ACHN (cell line): ENCODE measurements at regions not wholly inside any gene's neighbourhood (a gene's known extent, or its start where the extent isn't known, plus 50 kb on each side); places are given as distances from the start of the nearest gene placed in this dataset.

Experiments
- DNase-seq: peaks from one replicate; pipeline ENCODE4 v3.0.0-alpha.2; 2015
- in situ Hi-C: cut with HindIII; loops from 2 replicates; pipeline ENCODE4 v1.10.0; 2017; ENCODE audit warnings: low sequenced_read_pairs, low pct_ligation_motif_present, low pct_unique_long_range_greater_than_20kb

GRCh38 chr10:3366043-3366442 lies 193.5 kb upstream of the PITRM1 start:
- in situ Hi-C loops: no loop called here
- DNase-seq: no peak

GRCh38 chr10:3365630-3366029 lies 193.0 kb upstream of the PITRM1 start:
- DNase-seq: no peak
- in situ Hi-C loops: no loop called here

DNA sequence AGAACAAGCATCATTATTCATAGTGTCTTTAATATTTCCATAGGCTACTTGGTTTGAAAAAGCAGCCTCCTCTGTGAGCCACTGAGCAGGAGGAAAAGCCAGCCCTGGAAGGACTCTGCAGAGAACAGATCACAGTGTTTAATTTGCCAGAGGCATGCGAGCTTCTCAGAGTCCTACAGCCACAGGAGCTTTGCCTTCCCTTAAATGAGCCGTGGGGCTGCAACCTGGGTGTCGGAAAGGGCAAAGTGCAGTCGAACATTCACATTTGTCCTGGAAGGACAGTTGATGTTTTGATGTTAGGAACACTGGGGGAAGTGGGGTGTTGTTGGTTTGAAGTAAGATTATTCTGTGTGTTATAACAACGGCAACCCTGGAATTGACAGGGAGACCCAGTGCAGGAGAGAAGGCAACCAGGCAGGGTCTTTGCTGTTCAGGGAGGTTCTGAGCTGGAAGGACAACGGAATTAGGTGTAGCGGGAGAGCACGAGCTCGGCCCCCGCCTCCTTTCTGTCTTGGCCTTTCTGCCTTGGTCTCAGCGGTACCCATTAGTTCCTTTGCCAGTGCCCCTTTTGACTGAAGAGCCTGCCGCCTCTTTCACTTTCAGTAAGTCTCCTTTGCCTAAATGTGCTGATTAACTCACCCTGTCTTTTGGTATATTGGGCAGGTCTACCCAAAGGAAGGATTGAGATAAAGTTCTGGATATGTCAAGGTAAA lies 192.3 kb upstream of the PITRM1 start:
- in situ Hi-C loops: no loop called here
- no peak for DNase-seq

DNA sequence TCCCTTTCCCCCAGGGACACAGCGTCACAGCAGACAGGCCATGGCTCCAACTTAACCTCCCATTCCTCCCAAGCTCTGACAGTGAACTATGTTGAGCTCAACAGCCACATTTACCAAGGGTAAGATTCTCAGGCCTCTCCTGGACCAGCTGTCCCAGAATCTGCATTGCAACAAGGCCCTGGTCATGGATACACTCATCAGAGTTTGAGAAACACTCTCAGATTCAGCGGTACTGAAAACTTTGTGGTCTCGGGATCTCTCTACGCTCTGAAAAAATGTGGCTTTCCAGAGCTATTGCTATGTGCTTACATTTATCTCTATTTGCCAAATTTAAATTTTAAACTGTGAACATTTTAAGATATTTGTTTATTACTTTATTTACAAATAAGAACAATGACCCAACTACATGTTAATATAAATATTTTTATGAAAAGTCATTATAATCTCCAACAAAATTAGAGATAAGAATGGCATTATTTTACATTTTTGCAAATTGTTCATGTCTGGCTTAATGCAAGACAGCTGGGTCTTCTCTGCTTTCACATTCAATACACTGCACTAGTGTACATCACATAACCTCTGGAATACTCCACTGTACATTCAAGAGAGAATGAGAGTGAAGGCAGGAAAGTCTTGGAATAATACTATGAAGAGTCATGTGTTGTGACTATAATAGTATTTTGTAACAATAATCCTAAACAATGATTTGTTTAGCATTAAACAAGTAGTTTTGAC lies 190.9 kb upstream of the PITRM1 start:
- in situ Hi-C loops: no loop called here
- no peak for DNase-seq

DNA sequence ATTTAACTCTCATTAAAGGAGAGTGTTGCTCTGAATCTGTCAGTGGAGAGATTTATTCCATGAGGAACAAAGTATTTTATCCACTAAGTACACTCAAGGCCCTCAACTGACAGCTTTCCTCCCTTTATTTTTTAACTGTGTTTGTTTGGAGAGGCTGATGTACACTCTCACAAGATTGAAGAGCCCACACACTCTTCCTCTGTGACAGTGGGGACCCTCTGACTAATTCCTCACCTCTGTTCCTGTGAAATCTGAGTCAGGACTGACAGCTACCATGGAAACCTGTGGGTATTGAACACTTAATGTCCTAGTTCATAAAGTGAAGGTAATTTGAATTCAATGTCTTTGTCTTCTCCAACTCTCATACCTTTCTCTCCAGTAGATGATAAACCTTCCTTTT lies 189.8 kb upstream of the PITRM1 start:
- no peak for DNase-seq
- in situ Hi-C loops: no loop called here

GRCh38 chr10:3361640-3362039 lies 189.1 kb upstream of the PITRM1 start:
- DNase-seq: no peak
- in situ Hi-C loops: no loop called here

DNA sequence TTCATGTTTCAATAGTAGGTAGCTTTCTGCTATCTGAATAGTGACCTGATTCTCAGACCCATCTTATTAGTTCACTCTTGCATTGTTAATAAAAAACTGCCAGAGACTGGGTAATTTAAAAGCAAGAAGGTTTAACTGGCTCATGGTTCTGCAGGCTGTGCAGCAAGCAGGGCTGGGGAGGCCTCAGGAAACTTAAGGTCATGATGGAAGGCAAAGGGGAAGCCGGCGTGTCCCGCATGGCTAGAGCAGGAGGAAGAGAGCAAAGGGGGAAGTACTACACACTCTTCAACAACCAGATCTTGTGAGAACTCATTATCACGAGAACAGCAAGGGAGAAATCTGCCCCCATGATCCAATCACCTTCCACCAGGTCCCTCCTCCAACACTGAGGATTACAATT lies 185.2 kb upstream of the PITRM1 start:
- in situ Hi-C loops: no loop called here
- no peak for DNase-seq

- in situ Hi-C loops: no loop called here
- no peak for DNase-seq
Measured at GRCh38 chr10:3355536-3355935, 183.0 kb upstream of the PITRM1 start.

- in situ Hi-C loops: no loop called here
- DNase-seq: no peak
Measured at GRCh38 chr10:3354174-3354900, 181.8 kb upstream of the PITRM1 start.

GRCh38 chr10:3353235-3353634 lies 180.7 kb upstream of the PITRM1 start:
- no peak for DNase-seq
- in situ Hi-C loops: no loop called here

DNA sequence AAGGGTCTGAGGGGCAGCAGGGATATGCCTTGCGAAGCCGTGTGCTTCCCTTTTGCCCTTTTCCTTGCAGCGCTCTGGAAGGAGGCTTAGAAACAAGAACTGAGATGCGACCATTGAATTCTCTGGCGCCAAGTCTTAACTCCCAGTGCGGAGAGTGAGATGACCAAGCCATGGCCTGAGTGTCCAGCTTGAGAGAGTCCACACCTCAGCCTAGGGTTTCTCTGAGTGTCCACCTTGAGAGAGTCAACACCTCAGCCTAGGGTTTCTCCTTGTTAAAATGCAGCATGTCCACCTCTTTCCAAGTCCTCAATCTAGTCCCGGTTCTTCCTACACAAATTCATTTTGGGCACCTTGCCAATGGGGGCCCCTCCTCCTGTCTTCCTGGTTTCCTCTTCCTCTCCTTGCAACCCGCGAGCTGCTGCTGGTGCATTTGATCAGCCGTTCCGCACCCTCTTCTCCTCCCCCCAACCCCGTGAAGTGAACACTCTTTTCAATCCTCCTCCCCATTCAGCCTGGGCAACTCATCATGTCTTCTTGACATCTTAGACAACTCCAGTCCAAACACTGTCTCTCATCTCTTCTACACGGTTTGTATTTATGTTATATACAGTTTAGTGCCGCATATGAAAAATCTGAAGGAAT lies 178.2 kb upstream of the PITRM1 start:
- DNase-seq: no peak
- in situ Hi-C loops: no loop called here

DNA sequence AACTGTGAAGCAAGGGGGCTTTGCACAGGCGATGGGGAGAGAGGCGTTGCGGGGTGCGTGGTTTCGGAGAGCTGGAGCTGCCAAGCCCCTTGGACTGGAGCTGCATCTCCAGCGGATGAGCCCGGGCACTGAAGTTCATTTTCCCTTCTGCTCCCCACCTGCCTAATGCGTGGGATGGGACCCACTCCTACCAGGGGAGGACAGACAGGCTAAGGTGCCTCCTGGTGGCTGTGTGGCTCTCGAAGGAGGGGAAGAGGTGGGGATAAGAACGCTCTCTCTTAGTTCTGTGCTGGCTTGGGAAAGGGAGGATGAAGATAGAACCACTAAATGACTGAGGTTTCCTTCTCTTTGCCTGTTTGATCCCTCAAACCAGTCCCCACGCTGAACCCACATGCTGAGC lies 177.6 kb upstream of the PITRM1 start:
- in situ Hi-C loops: no loop called here
- no peak for DNase-seq

DNA sequence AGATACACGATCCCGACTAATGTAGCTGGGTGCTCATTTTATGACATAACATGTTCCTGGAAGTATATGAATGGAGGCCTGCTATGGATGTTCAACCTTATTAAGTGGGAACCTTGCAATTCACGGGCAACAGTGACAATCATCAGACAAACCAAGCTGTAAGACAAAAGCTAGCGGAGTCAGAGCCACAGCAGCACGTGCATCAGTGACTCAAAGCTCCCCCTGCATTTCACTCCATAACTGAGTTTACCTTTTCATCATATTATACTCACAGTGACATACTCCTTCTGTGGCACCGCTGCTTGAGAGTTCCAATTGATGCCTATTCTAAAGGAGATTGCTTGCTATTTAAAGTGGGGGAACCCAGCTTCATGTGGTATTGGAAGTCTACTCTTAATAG lies 176.0 kb upstream of the PITRM1 start:
- in situ Hi-C loops: no loop called here
- DNase-seq: no peak

- no peak for DNase-seq
- in situ Hi-C loops: no loop called here
Measured at GRCh38 chr10:3347413-3348182, 175.0 kb upstream of the PITRM1 start.

- in situ Hi-C loops: no loop called here
- no peak for DNase-seq
Measured at GRCh38 chr10:3346851-3347250, 174.3 kb upstream of the PITRM1 start.

DNA sequence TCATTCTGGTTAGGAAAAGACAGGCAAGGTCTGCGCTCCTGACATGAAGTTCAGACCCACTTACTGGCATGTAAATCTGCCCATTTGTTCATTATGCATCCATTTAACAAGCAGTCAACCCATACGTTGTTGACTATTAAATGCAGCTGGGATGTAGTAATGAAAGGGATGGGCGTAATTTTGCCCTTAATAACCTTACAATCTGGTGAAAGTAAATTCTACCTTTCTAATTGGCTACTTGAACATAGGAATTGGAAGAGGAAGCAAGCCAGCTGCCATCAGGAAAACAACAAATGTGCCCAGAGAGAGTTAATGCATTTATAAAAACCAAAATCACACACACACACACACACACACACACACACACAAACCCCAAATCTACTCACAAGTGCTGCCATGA lies 170.2 kb upstream of the PITRM1 start:
- in situ Hi-C loops: no loop called here
- no peak for DNase-seq

DNA sequence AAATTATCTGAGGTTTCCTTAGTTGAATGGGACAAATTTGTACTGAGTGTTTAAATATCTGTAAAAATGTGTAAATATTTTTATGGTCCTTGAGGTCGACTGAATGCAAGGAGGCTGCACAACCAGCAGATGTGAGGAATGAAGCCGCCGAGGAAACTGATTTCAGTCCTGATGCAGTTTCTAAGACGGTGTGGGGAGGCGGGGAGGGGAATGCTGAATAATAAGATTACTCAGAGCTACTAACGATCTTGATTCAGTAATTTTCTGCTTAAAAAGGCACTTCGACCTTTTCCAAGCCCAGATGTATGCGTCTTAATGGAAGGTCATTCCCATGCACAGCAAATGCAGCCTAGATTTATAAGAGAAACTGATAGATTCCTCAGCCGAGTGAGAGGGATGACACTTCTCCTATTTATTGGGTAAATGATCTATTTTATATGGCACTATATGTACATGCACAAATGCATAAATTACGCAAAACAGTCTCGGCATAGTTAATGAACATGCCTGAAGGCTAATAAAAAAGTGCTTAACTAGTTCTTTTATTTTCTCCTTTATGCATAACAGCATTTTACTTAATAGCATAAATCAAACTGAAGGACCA lies 167.6 kb upstream of the PITRM1 start:
- in situ Hi-C loops: no loop called here
- no peak for DNase-seq

DNA sequence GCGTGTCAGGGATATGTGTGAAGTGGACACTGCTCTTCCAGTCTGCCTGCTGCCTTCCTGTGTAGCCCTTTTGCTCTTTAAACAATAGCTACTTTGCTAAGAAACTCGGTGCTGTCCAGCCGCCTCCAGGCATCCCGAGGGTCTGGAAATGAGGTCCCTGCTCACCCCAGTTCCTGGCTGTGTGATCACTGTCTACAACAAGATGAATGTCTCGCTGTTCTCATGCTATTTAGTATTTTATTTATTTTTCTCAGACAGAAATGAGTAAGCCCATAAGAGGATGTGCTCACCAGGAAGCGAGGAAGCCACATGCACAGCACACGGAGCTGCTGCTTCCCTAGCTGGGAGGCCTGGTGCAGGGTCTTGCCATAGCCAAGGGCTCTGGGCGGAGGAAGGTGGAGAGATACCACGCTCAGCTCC lies 167.0 kb upstream of the PITRM1 start:
- DNase-seq: no peak
- in situ Hi-C loops: no loop called here
